ENCODE measurements at regions not wholly inside any gene's neighbourhood (a gene's known extent, or its start where the extent isn't known, plus 50 kb on each side); places are given as distances from the start of the nearest gene placed in this dataset.

GRCh38 chr14:49951229-49951607 lies 58.3 kb downstream of the ARF6 start:
- Histone ChIP-seq H3K27ac (ENCODE audit: low read depth, low read length, poor library complexity, severe bottlenecking) (no peak overlapping the region), H3K36me3 (ENCODE audit: insufficient read depth, low read length) (no peaks in the 10 kb centered on the region), H3F3A (ENCODE audit: insufficient read depth, low read length) (no peaks in the 10 kb centered on the region), H3K4me3 (ENCODE audit: low read depth, low read length, poor library complexity, severe bottlenecking) (no peak overlapping the region), H2AFZ (ENCODE audit: low read length) (no peak overlapping the region), H4K20me1 (ENCODE audit: insufficient read depth, low read length) (no peaks in the 10 kb centered on the region), H3K9me3 (ENCODE audit: low read length) (no peaks in the 10 kb centered on the region), H3K4me1 (ENCODE audit: insufficient read depth, low read length, severe bottlenecking) (peaks cover 16% of the 10 kb centered on the region), H3K79me2 (ENCODE audit: insufficient read depth, low read length) (no peaks in the 10 kb centered on the region), H3K4me2 (ENCODE audit: low read length) (no peak overlapping the region), H3K9ac (ENCODE audit: low read length) (no peak overlapping the region), H3K9me2 (ENCODE audit: low read depth, low read length) (no peaks in the 10 kb centered on the region), H3K27me3 (ENCODE audit: insufficient read depth, low read length) (no peaks in the 10 kb centered on the region)
- TF ChIP-seq CTCF (IDR thresholded peaks at IDR 0.05; ENCODE audit: low read length) (no peak), EZH2 (IDR thresholded peaks at IDR 0.05; ENCODE audit: borderline replicate concordance, low read length) (no peak)

GRCh38 chr14:49951691-49952345 lies 58.9 kb downstream of the ARF6 start:
- Histone ChIP-seq H3K27me3 (ENCODE audit: insufficient read depth, low read length) (no peaks in the 10 kb centered on the region), H4K20me1 (ENCODE audit: insufficient read depth, low read length) (no peaks in the 10 kb centered on the region), H2AFZ (ENCODE audit: low read length) (no peak overlapping the region), H3K4me1 (ENCODE audit: insufficient read depth, low read length, severe bottlenecking) (peaks cover 10% of the 10 kb centered on the region), H3K9me3 (ENCODE audit: low read length) (no peaks in the 10 kb centered on the region), H3K9me2 (ENCODE audit: low read depth, low read length) (no peaks in the 10 kb centered on the region), H3K4me3 (ENCODE audit: low read depth, low read length, poor library complexity, severe bottlenecking) (no peak overlapping the region), H3K36me3 (ENCODE audit: insufficient read depth, low read length) (no peaks in the 10 kb centered on the region), H3K79me2 (ENCODE audit: insufficient read depth, low read length) (no peaks in the 10 kb centered on the region), H3F3A (ENCODE audit: insufficient read depth, low read length) (no peaks in the 10 kb centered on the region), H3K4me2 (ENCODE audit: low read length) (no peak overlapping the region), H3K27ac (ENCODE audit: low read depth, low read length, poor library complexity, severe bottlenecking) (no peak overlapping the region), H3K9ac (ENCODE audit: low read length) (no peak overlapping the region)
- TF ChIP-seq EZH2 (IDR thresholded peaks at IDR 0.05; ENCODE audit: borderline replicate concordance, low read length): no peak
- TF ChIP-seq CTCF (IDR thresholded peaks at IDR 0.05; ENCODE audit: low read length): no peak

- no peak overlapping the region for H3K4me3 ChIP-seq (ENCODE audit: low read depth, low read length, poor library complexity, severe bottlenecking)
- TF ChIP-seq CTCF (IDR thresholded peaks at IDR 0.05; ENCODE audit: low read length) (no peak), EZH2 (IDR thresholded peaks at IDR 0.05; ENCODE audit: borderline replicate concordance, low read length) (no peak)
- no peaks in the 10 kb centered on the region for H3K79me2 ChIP-seq (ENCODE audit: insufficient read depth, low read length)
- no peaks in the 10 kb centered on the region for H3K36me3 ChIP-seq (ENCODE audit: insufficient read depth, low read length)
- no peak overlapping the region for H3K27ac ChIP-seq (ENCODE audit: low read depth, low read length, poor library complexity, severe bottlenecking)
- H3K9me3 ChIP-seq (ENCODE audit: low read length): no peaks in the 10 kb centered on the region
- no peaks in the 10 kb centered on the region for H3K27me3 ChIP-seq (ENCODE audit: insufficient read depth, low read length)
- H2AFZ ChIP-seq (ENCODE audit: low read length): no peak overlapping the region
- H4K20me1 ChIP-seq (ENCODE audit: insufficient read depth, low read length): no peaks in the 10 kb centered on the region
- peaks cover 7% of the 10 kb centered on the region for H3K4me1 ChIP-seq (ENCODE audit: insufficient read depth, low read length, severe bottlenecking)
- H3K4me2 ChIP-seq (ENCODE audit: low read length): no peak overlapping the region
- no peaks in the 10 kb centered on the region for H3K9me2 ChIP-seq (ENCODE audit: low read depth, low read length)
- H3F3A ChIP-seq (ENCODE audit: insufficient read depth, low read length): no peaks in the 10 kb centered on the region
- no peak overlapping the region for H3K9ac ChIP-seq (ENCODE audit: low read length)
Observed at GRCh38 chr14:49953196-49953595, 60.3 kb downstream of the ARF6 start.
